ENCODE measurements at regions not wholly inside any gene's neighbourhood (a gene's known extent, or its start where the extent isn't known, plus 50 kb on each side); places are given as distances from the start of the nearest gene placed in this dataset.
"Not testable (repeated sequence)": the region's sequence is repeated elsewhere in the genome, so short reads cannot be mapped to it uniquely, and the experiment has no call there.

GRCh38 chr10:90028312-90028711, 326.9 kb downstream of the KIF20B start:
- DNase-seq (ENCODE audit: low read depth in 2 of 2) = no peak

- DNase-seq (ENCODE audit: low read depth in 2 of 2) = no peak
Observed at GRCh38 chr10:90031776-90032175, 330.4 kb downstream of the KIF20B start.

GRCh38 chr10:90032519-90032918, 331.1 kb downstream of the KIF20B start:
- DNase-seq (ENCODE audit: low read depth in 2 of 2) = no peak

- DNase-seq (ENCODE audit: low read depth in 2 of 2) = not testable (repeated sequence)
Observed at GRCh38 chr10:90034862-90035261, 333.5 kb downstream of the KIF20B start.

GRCh38 chr10:90041585-90041984, 340.2 kb downstream of the KIF20B start:
- no peak for DNase-seq (ENCODE audit: low read depth in 2 of 2)

- no peak for DNase-seq (ENCODE audit: low read depth in 2 of 2)
Observed at GRCh38 chr10:90042075-90042474, 340.7 kb downstream of the KIF20B start.

- DNase-seq (ENCODE audit: low read depth in 2 of 2) = no peak
Observed at GRCh38 chr10:90047243-90047729, 345.9 kb downstream of the KIF20B start.

- no peak for DNase-seq (ENCODE audit: low read depth in 2 of 2)
Observed at GRCh38 chr10:90051053-90051452, 349.7 kb downstream of the KIF20B start.

GRCh38 chr10:90051474-90051873, 350.1 kb downstream of the KIF20B start:
- DNase-seq (ENCODE audit: low read depth in 2 of 2) = no peak

- DNase-seq (ENCODE audit: low read depth in 2 of 2) = no peak
Observed at GRCh38 chr10:90062786-90063185, 361.4 kb downstream of the KIF20B start.

GRCh38 chr10:90064295-90064694, 362.9 kb downstream of the KIF20B start:
- DNase-seq (ENCODE audit: low read depth in 2 of 2) = no peak

- DNase-seq (ENCODE audit: low read depth in 2 of 2) = no peak
Observed at GRCh38 chr10:90066435-90066834, 365.0 kb downstream of the KIF20B start.

- no peak for DNase-seq (ENCODE audit: low read depth in 2 of 2)
Observed at GRCh38 chr10:90075995-90076394, 374.6 kb downstream of the KIF20B start.

- DNase-seq (ENCODE audit: low read depth in 2 of 2) = no peak
Observed at GRCh38 chr10:90079819-90080218, 378.4 kb downstream of the KIF20B start.

- DNase-seq (ENCODE audit: low read depth in 2 of 2) = not testable (repeated sequence)
Observed at GRCh38 chr10:90086606-90087190, 385.3 kb downstream of the KIF20B start.

- DNase-seq (ENCODE audit: low read depth in 2 of 2) = no peak
Observed at GRCh38 chr10:90087197-90088023, 386.0 kb downstream of the KIF20B start.

- DNase-seq (ENCODE audit: low read depth in 2 of 2) = no peak
Observed at GRCh38 chr10:90088024-90088317, 386.6 kb downstream of the KIF20B start.

GRCh38 chr10:90089719-90090118, 388.3 kb downstream of the KIF20B start:
- no peak for DNase-seq (ENCODE audit: low read depth in 2 of 2)

- DNase-seq (ENCODE audit: low read depth in 2 of 2) = no peak
Observed at GRCh38 chr10:90096196-90096595, 394.8 kb downstream of the KIF20B start.

- DNase-seq (ENCODE audit: low read depth in 2 of 2) = not testable (repeated sequence)
Observed at GRCh38 chr10:90107581-90107980, 406.2 kb downstream of the KIF20B start.

- DNase-seq (ENCODE audit: low read depth in 2 of 2) = no peak
Observed at GRCh38 chr10:90111671-90112070, 410.3 kb downstream of the KIF20B start.

- no peak for DNase-seq (ENCODE audit: low read depth in 2 of 2)
Observed at GRCh38 chr10:90112681-90113080, 411.3 kb downstream of the KIF20B start.

GRCh38 chr10:90118567-90118966, 417.2 kb downstream of the KIF20B start:
- DNase-seq (ENCODE audit: low read depth in 2 of 2) = not testable (repeated sequence)
